Endothelial cell of umbilical vein (primary cell): ENCODE measurements at regions not wholly inside any gene's neighbourhood (a gene's known extent, or its start where the extent isn't known, plus 50 kb on each side); places are given as distances from the start of the nearest gene placed in this dataset.

Source experiments
- BruUV-seq: library from RNA; stranded (reverse); fragments of 400-500 nt; replicated peaks from 2 replicates; lab custom pipeline; 2021; lab: Mats Ljungman, UMichigan
- CTCF ChIA-PET: fragments of 300-600, 350-600 bp; sonication (Branson Sonifier 250); formaldehyde crosslinking; loops from one replicate; lab custom pipeline; 2021; ENCODE audit warnings: antibody characterized with exemption, inconsistent platforms; lab: Charles Lee
- POLR2A ChIA-PET: fragments of 300-600, 350-600 bp; sonication (Branson Sonifier 250); formaldehyde crosslinking; loops from one replicate; lab custom pipeline; 2021; ENCODE audit warnings: antibody characterized with exemption, inconsistent platforms; lab: Charles Lee
- DNase-seq: peaks from one replicate; pipeline ENCODE4 v3.0.0-alpha.2; 2011; ENCODE audit warnings: low read depth, low spot score
- FAIRE-seq: peaks from 2 replicates; lab custom pipeline; 2011; peaks lifted over from hg19 to GRCh38; lab: Jason Lieb, UNC
- H2AFZ ChIP-seq: 2 replicates; pipeline ENCODE4 v1.6.0; 2012; ENCODE audit warnings: low read depth, low read length, control low read depth, inconsistent platforms
- H3K27ac ChIP-seq: 2 replicates; pipeline ENCODE4 v1.5.1; 2011; ENCODE audit warnings: low read depth, mild to moderate bottlenecking, control low read depth, low read length, moderate library complexity; ENCODE audit not compliant: insufficient read depth
- H3K27me3 ChIP-seq, 2 experiments: 2 replicates each; pipeline versions ENCODE4 v1.6.0 to v1.6.1; 2011; ENCODE audit warnings: low read length in 2 of 2, mixed read lengths in 1 of 2; ENCODE audit not compliant: control insufficient read depth in 2 of 2, insufficient read depth in 2 of 2
- H3K36me3 ChIP-seq, 2 experiments: 2 replicates in 1 of 2; 3 replicates in 1 of 2; pipeline ENCODE4 v1.5.1; 2011; ENCODE audit warnings: low read length in 2 of 2, mild to moderate bottlenecking in 1 of 2, moderate library complexity in 1 of 2; ENCODE audit not compliant: control insufficient read depth in 2 of 2, insufficient read depth in 2 of 2; ENCODE audit errors: extremely low read depth in 1 of 2
- H3K4me1 ChIP-seq: 3 replicates; pipeline ENCODE4 v1.5.1; 2011; ENCODE audit warnings: mild to moderate bottlenecking, low read length; ENCODE audit not compliant: control insufficient read depth, insufficient read depth; ENCODE audit errors: extremely low read depth
- H3K4me2 ChIP-seq: 2 replicates; pipeline ENCODE4 v1.6.1; 2011; ENCODE audit warnings: low read length, control low read depth, mixed read lengths; ENCODE audit not compliant: insufficient read depth
- H3K4me3 ChIP-seq, 3 experiments: fragments of 200-600 bp in 1 of 3; sonication (generic), shearing (Covaris generic) in 1 of 3; replicated peaks in 1 of 3; 2 replicates each; pipeline ENCODE4 v1.5.1; 2011 to 2016; ENCODE audit warnings: control low read depth in 3 of 3, low read length in 3 of 3, mild to moderate bottlenecking in 2 of 3, inconsistent platforms in 1 of 3, low read depth in 1 of 3, moderate library complexity in 1 of 3; ENCODE audit not compliant: insufficient read depth in 1 of 3
- H3K79me2 ChIP-seq: 2 replicates; pipeline ENCODE4 v1.6.0; 2012; ENCODE audit warnings: low read length, inconsistent platforms; ENCODE audit not compliant: control insufficient read depth, insufficient read depth
- H3K9ac ChIP-seq: replicated peaks from 2 replicates; pipeline ENCODE3; 2011; ENCODE audit warnings: low read length, control low read depth; ENCODE audit not compliant: insufficient read depth; ENCODE audit errors: extremely low read depth
- H3K9me1 ChIP-seq: replicated peaks from 3 replicates; pipeline ENCODE4 v1.6.0; 2011; ENCODE audit warnings: mild to moderate bottlenecking, low read length; ENCODE audit not compliant: control insufficient read depth, insufficient read depth; ENCODE audit errors: extremely low read depth
- H3K9me3 ChIP-seq: replicated peaks from 2 replicates; pipeline ENCODE4 v1.5.1; 2012; ENCODE audit warnings: low read length, inconsistent platforms; ENCODE audit not compliant: control insufficient read depth, insufficient read depth
- H4K20me1 ChIP-seq: replicated peaks from 2 replicates; pipeline ENCODE3; 2011; ENCODE audit warnings: mild to moderate bottlenecking, low read length; ENCODE audit not compliant: control insufficient read depth, insufficient read depth; ENCODE audit errors: extremely low read depth
- CTCF ChIP-seq, 2 donors: IDR thresholded peaks; 1 replicate in 1 of 2; 2 replicates in 1 of 2; pipeline ENCODE4 v1.5.1; 2011; ENCODE audit warnings: low read length in 2 of 2, mild to moderate bottlenecking in 2 of 2, moderate library complexity in 2 of 2, control low read depth in 1 of 2, inconsistent platforms in 1 of 2, low read depth in 1 of 2; ENCODE audit not compliant: insufficient read depth in 1 of 2; ENCODE audit errors: extremely low read depth in 1 of 2
- EZH2 ChIP-seq: IDR thresholded peaks from 2 replicates; pipeline ENCODE4 v1.6.1; 2012; ENCODE audit warnings: borderline replicate concordance, low read depth, mild to moderate bottlenecking, moderate library complexity, low read length, inconsistent platforms; ENCODE audit not compliant: severe bottlenecking
- FOS ChIP-seq: IDR thresholded peaks from 2 replicates; pipeline ENCODE4 v1.6.1; 2011; ENCODE audit warnings: mild to moderate bottlenecking, low read length, moderate library complexity, borderline replicate concordance; ENCODE audit not compliant: insufficient read depth
- GATA2 ChIP-seq: IDR thresholded peaks from 2 replicates; pipeline ENCODE4 v1.7.0; 2011; ENCODE audit warnings: low read depth, mild to moderate bottlenecking, moderate library complexity, mixed read lengths, low read length; ENCODE audit not compliant: insufficient read length, insufficient read depth
- JUN ChIP-seq: IDR thresholded peaks from 2 replicates; pipeline ENCODE4 v1.6.1; 2011; ENCODE audit warnings: borderline replicate concordance, low read depth; ENCODE audit not compliant: insufficient read length, insufficient read depth
- MYC ChIP-seq: IDR thresholded peaks from one replicate; pipeline ENCODE4 v1.6.1; 2011; ENCODE audit warnings: mild to moderate bottlenecking, low read depth, low read length
- POLR2A ChIP-seq: IDR thresholded peaks from 2 replicates; pipeline ENCODE4 v1.6.1; 2012; ENCODE audit warnings: low read depth, mild to moderate bottlenecking, control low read depth, low read length
- POLR2AphosphoS5 ChIP-seq: IDR thresholded peaks from 2 replicates; pipeline ENCODE4 v1.6.1; 2012; ENCODE audit warnings: low read depth, mild to moderate bottlenecking, control low read depth, low read length, moderate library complexity; ENCODE audit not compliant: insufficient read depth
- dilution Hi-C: fragments of 300-500 bp; cut with MboI; formaldehyde crosslinking; loops from one replicate; pipeline ENCODE4 v1.15.0; 2019; ENCODE audit warnings: low sequenced_read_pairs; ENCODE audit not compliant: extremely low pct_ligation_motif_present
- intact Hi-C: fragments of 100-400 bp; cut with micrococcal nuclease; formaldehyde crosslinking; loops from one replicate; pipeline ENCODE4 v1.10.0; 2022
- TF ChIP-seq, protein P1 (sequence below): IDR thresholded peaks from 2 replicates; pipeline ENCODE4 v1.6.1; 2011; ENCODE audit not compliant: insufficient read depth, insufficient read length

GRCh38 chr19:30652751-30653150, 280.6 kb downstream of the ZNF536 start:
- H4K20me1 ChIP-seq = no peaks in the 10 kb centered on the region
- no peak overlapping the region for H3K27ac ChIP-seq
- no peak for FAIRE-seq
- dilution Hi-C loops (no loop called here), intact Hi-C loops (no loop called here)
- no peaks in the 10 kb centered on the region for H3K79me2 ChIP-seq
- ChIA-PET POLR2A (no interaction called here), CTCF (no interaction called here)
- no peaks in the 10 kb centered on the region for H3K9me3 ChIP-seq
- no peak overlapping the region for H3K9ac ChIP-seq
- no peak overlapping the region for H3K4me2 ChIP-seq
- TF ChIP-seq POLR2AphosphoS5 (no peak), GATA2 (no peak), MYC (no peak)
- TF ChIP-seq, protein P1, sequence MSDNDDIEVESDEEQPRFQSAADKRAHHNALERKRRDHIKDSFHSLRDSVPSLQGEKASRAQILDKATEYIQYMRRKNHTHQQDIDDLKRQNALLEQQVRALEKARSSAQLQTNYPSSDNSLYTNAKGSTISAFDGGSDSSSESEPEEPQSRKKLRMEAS = no peak
- no peaks in the 10 kb centered on the region for H3K9me1 ChIP-seq
- BruUV-seq = no TSS peak
- no peaks in the 10 kb centered on the region for H3K36me3 ChIP-seq
- no peak overlapping the region for H2AFZ ChIP-seq
- H3K4me1 ChIP-seq = no peaks in the 10 kb centered on the region
- DNase-seq = no peak
- no peak overlapping the region for H3K4me3 ChIP-seq
- no peaks in the 10 kb centered on the region for H3K27me3 ChIP-seq

DNA sequence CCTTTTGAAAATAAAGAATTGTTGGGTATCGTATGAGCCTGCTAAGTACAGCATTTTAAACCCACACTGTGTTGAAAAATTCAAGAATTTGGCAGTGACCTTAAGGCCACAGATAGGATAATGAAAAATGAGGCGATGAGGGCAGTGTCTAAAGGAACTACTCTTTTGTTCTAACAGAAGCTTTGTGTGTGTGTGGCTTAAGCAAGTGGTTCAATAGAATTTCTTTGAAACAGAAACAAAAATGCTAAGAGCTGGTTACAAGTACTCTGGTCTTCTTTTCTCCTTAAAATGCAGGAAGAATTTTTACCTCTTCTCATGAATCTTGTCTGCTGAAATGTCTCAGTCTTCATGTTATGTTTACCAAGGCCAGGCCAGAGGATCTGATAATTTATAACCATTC, 279.5 kb downstream of the ZNF536 start:
- no peaks in the 10 kb centered on the region for H4K20me1 ChIP-seq
- DNase-seq (no peak), FAIRE-seq (no peak)
- no peak for TF ChIP-seq POLR2AphosphoS5
- no peak for TF ChIP-seq CTCF (IDR thresholded peaks at IDR 0.05; ENCODE audit: extremely low read depth in 1 of 2, insufficient read depth in 1 of 2, low read depth in 1 of 2, low read length in 2 of 2)
- TF ChIP-seq GATA2 = no peak
- no peak for TF ChIP-seq FOS
- no peak for TF ChIP-seq EZH2
- TF ChIP-seq POLR2A = no peak
- TF ChIP-seq MYC = no peak
- TF ChIP-seq JUN = no peak
- TF ChIP-seq, protein P1 = no peak
- H3K36me3 ChIP-seq = no peaks in the 10 kb centered on the region
- H3K27ac ChIP-seq = no peak overlapping the region
- no peak overlapping the region for H3K4me2 ChIP-seq
- BruUV-seq = no TSS peak
- no peaks in the 10 kb centered on the region for H3K27me3 ChIP-seq
- no peaks in the 10 kb centered on the region for H3K9me3 ChIP-seq
- no peaks in the 10 kb centered on the region for H3K79me2 ChIP-seq
- ChIA-PET CTCF (interaction anchor here (0.8 to 1.1 kb wide), 2 partner anchors 892 to 921 kb away, joined by 3 to 7 read pairs; no protein-coding TSS in a partner anchor), POLR2A (no interaction called here)
- dilution Hi-C loops (no loop called here), intact Hi-C loops (loop anchor here (2.0 kb wide), 1 partner anchor 881 kb away; no protein-coding TSS in a partner anchor)
- H2AFZ ChIP-seq = no peak overlapping the region
- no peaks in the 10 kb centered on the region for H3K4me1 ChIP-seq
- no peak overlapping the region for H3K4me3 ChIP-seq
- H3K9me1 ChIP-seq = no peaks in the 10 kb centered on the region
- no peak overlapping the region for H3K9ac ChIP-seq
